GM18909 (cell line): ENCODE measurements at regions not wholly inside any gene's neighbourhood (a gene's known extent, or its start where the extent isn't known, plus 50 kb on each side); places are given as distances from the start of the nearest gene placed in this dataset.

Experiments used
- ATAC-seq: cut with Tn5 transposase; IDR thresholded peaks from one replicate; pipeline ENCODE4 v1.9.1; 2021; ENCODE audit warnings: mild to moderate bottlenecking; ENCODE audit not compliant: unreplicated experiment, poor library complexity

DNA sequence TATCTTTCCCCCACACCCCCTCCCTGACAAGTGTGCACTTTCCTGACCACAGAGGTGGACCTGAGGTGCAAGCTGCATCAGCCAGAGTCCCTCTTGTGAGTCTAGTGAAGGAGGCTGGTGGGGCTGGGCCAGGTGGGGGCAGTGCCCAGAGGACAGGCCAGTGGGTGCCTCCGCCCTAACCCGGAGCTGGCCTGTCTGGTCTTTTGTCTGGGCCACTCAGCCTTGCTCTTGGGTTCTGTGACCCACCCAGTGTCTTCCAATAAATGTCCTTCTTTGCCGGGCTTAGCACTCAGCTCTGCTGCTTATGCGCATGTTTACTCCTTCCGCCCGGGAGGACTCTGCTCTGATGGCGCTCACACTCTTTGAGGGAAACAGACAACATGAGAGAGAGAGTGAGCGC lies 526.2 kb downstream of the TBC1D22A start:
- no peak for ATAC-seq

DNA sequence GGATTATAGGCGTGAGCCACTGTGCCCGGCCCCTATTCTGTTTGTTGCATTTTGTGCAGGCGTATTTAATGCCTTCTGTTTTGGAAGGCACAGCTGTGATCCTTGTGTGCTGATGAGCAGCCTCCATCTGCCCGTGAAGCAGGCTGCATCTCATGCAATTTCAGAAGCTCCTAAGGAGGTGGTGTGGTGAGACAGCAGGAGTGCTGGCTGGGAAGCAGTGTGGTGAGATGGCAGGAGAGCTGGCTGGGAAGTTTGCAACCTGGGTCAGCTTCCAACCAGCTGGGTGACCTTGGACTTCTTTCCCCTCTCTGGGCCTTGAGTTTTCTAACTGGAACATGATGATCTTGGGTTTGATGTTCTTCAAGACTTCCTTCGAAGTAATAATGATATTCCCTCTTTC lies 525.1 kb downstream of the TBC1D22A start:
- no peak for ATAC-seq

DNA sequence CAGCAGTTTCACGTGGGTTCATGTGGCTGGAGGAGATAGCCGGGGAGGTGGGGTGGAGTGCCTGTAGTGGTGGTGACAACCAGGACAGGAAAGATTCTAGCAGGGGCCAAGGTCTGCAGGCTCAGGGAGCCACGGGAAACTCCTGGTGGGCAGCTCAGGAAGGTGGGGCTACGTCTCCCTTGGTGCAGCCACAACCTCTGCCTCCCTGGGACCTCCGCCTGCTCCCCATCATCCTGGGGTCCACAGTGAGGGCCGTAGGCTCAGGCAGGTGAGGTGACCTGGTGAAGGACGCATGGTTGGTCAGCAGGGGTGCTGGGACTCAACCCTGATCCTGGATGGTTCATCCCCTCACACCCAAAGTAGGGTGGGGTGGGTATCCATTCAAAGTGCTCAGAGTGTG lies 524.1 kb downstream of the TBC1D22A start:
- no peak for ATAC-seq

DNA sequence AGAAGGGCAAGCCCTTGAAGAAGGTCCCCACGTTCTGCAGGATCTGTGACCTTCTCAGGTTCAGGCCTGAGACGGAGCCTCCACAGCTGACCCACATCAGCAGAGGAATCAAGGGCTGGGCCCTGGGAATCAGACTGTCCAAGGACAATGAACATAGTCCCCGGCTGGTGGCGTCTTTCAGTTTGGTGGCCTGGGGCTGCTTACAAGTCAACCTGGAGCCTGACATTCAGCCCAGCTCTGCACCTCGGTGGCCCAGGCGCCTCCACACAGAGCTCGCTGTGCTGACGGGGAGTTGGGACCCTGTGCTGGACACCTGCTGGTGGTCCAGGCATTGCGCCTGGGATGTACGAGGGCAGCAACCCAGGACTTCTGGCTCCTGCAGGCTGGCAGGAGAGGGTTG lies 523.5 kb downstream of the TBC1D22A start:
- ATAC-seq = no peak

DNA sequence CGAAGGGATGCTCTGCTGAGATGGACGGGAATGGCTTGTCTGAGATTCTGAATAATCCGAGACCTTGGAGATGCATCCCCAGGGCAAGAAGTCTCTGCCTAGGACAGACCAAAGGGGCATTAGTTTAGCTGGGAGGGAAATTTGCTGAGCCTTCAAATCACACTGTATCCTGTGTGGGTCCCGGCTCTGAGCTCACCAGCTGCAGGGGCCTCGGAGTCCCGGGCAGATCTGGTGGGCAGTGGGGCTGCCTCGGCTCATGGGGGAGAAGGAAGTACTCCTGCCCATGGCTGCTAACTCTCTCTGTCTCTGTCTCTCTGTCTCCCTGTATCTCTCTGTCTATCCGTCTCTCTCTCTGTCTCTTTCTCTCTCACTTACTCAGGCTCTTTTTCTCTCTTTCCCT lies 522.4 kb downstream of the TBC1D22A start:
- no peak for ATAC-seq

DNA sequence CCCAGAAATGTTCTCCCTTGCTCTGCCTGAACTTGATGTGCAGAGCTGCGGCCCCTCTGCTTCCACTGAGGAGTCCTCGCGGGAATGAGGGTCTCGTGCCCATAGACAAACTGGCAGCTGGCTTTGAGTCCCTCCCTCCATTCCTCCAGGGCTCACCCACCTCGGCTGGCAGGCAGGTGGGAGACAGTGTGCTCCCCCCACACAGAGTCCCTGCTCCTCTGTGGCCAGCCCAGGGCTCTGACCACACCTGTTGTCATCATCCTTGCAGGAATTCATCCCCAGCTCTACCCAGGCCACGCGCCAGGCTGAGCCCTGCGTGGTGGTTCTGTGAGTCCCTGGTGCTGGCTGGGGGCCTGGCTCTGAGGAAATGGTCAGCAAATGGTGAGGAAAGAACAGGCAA lies 521.9 kb downstream of the TBC1D22A start:
- ATAC-seq = no peak

DNA sequence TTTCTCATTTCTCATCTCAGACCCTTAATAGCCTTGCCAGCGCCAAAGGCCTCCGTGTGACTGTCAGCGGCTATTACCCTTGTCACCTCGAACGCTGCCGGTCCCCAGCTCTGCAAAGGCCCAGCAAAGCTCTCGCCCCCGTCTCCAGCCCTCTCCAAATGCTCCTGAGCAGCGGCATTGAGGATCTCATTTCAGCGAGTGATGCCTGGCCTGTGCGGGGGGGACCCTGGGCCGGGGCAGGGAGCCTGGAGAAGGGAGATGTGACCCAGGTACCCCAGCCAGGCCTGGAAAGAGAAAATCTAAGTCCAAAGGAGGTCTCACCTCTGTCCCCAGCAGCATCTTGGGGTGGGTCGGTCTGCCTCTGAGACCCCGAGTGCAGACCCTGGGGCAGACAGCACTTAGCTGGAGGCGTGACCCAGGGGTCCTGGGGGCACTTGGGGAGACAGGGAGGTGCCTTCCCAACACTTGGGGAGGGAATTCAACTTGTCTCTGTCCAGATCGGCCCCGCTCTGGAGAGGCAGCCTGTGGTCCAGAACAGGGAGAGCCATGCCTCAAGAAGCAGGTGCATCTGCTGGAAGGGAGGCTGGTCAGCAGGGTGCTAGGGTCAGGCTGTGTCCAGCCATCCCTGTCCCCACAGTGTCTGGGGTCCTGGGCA lies 521.3 kb downstream of the TBC1D22A start:
- no peak for ATAC-seq

DNA sequence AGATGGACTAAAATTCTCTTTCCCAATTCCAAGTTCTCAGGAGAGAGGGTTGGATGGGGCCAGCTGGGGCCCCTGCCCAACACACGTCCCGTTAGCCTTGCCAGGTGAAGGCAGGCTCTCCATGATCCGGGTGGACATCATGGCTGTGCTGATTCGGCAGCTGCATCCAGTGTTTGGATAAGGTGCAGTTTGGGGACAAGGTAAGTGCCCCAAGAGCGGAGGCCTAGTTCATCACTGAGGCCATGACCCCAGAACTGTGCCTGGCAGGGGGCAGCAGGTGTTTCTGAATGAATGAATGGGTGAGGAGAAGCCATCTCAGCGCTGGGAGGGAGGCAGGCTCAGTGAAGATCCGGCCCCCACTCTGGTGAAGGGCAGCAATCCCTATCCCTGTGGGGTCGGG lies 520.4 kb downstream of the TBC1D22A start:
- no peak for ATAC-seq

DNA sequence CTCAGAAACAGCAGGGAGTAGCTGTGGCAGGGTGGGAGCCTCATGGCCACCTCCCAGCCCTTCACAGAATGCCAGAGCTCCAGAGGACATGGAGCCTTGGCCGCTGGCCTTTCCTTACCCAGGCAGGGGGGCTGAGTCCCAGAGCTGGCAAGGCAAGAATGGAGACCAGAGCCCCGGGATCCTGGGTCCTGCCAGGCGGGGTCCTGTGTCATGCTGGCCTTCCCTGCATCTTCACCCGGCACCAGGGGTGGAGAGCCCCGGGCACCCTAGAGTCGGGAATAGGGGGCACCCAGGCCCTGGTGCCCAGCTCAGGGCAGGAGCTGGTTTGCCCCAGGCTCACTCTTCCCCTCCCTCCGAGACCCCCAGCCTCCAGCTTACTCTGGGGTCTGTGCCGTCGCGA lies 519.9 kb downstream of the TBC1D22A start:
- ATAC-seq = no peak

DNA sequence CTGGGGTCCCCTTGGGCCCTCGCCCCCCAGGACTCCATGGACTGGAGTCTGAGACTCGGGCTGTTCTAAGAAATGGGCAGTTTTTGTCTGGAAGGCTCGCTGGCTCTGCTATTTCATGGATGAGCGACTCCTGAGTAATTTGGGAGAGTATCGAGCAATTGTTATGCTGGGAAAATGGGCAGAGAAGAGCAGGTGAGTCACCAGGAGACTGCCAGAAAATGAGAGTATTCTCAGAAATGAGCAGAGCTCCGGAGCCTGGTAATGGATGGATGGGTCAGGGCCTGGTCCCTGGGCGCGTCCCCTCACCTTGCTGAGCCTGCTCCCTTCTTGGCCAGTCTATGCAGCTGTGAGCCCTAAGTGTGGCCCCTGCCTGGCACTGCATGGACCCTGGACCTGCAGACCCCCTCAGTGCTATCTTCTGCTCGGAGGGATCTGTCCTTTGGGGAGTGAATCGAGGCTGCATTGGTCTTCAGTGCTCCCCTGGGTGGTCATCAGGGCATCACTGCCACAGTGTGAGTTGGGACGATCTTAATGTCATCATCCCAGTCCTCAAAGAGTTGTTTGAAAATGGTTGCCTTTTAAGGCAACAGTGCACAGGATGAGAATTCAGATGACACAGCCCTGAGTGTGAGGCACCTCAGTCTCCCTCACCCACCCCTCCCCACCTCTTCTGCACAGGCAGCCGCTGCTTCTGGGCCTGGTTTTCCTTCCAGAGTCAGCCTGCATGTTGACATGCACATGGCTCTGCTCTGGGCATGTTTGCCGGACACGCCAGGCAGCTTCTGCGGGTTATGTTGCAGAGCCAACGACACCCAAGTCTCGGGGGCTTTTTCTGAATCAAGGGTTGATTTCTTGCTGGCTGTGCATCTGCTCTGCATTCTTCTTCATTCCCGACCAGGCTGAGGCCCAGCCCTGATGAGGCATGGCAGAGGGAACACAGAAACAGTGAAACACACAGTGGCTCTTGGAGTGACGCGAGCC lies 519.0 kb downstream of the TBC1D22A start:
- no peak for ATAC-seq

DNA sequence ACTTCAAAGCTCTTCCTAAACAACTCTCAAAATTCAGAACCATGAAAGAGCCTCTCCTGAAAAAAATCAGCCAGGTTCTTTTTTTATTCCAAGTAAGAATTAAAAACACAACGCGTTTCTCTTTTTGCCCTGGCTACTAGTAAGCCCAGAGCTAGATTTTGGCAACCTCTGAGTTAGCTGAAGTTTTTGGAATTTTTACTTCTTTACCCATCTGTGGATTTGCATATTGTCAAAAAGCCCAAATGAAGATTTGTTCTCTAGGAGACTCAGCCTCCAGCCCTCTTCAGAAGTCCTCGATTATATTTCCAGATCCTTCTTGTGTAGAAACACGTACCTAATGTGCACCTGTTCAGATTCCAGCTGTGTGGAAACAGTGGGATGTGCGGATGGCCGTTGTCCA lies 517.9 kb downstream of the TBC1D22A start:
- ATAC-seq = no peak

DNA sequence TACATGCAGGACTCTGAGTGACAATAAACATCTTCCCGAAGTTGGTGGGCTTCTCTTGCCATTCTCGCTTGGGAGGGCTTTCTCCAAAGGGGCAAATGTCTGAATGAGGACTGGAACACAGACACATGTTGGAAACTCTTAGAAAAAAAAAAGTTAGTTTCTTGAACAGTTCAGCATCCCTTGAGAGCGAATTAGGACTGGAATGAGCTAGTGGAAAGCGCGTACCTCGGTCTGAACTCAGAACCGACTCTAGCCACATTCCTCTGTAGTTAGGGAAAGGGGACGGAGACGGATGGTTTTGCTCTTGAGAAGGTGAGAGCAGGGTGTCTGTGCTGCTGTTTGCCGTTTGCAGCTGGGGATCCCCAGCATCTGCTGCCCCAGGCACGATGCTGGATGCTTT lies 517.3 kb downstream of the TBC1D22A start:
- no peak for ATAC-seq

DNA sequence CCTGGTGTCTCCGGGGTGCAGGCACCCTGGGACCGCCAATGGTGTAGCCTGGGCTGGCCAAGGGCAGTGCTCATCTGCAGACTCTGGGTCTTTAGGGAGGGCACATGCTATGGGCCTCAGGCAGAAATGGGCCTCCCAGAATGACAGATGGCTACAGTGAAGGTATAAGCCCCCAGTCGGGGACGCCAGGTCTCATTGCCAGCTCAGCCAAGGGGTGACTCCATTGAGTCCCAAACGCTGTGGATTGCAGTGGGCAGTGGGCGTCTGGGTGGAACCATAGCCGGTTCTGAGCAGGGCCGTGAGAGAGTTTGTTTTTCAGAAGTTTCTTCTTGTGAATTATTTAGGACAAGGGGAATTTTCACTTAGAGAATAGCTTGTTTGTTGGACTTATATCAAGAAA lies 516.9 kb downstream of the TBC1D22A start:
- no peak for ATAC-seq

DNA sequence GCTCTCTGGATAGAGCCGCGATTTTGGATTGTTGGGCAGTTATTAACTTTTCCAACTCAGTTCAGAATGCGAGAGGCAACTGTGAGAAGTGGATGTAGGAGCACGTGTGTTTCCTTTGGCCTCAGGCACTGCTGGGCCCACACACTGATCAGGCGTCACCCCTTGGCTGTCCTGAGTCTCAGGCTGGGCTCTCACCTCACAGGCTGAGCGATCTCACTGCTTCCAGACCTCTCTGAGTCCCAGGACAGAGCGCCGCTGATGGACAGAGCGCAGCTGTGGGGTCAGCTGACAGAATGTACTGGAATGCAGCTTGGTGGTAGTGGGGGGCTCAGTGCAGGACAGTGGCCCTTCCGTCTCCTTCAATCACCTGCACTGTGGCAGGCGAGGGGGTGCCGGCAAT lies 516.2 kb downstream of the TBC1D22A start:
- no peak for ATAC-seq

DNA sequence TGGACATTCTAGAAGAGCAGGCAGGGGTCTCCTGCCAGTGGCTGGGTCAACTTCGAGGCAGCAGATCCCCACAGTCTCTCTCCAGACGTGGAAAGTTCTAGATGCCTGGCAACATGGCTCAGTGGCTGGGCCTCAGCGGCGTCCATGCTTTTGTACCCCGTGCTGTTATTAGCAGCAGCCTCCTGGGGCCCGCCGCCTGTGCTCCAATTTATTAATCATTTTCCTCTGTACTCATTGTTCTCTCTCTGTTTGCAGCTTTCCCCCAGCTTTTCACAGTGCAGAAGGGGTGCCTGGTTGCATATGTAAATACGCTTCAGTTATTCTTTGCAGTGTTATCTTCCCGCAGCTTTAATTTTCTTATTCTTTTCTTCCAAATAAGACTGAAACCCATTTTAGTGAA lies 515.1 kb downstream of the TBC1D22A start:
- ATAC-seq = no peak

DNA sequence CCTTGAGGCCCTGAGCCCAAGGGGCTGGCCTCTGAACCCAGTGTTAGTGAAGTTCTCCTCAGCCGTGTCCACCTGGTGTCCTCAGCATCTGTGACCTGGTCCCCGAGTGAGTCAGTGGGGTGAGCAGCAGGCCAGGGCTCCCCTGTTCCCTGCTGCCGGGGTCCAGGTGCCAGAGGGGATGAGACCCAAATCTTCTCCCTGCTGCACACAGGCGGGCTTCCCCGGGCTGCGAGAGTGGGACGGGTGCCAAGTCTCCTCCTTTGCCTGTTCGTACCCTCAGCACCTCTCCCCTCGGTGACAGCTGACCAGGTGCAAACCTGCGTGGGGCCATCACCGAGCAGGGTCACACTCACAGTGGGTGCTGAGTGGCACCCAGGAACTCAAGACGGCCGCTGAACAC lies 514.5 kb downstream of the TBC1D22A start:
- no peak for ATAC-seq

DNA sequence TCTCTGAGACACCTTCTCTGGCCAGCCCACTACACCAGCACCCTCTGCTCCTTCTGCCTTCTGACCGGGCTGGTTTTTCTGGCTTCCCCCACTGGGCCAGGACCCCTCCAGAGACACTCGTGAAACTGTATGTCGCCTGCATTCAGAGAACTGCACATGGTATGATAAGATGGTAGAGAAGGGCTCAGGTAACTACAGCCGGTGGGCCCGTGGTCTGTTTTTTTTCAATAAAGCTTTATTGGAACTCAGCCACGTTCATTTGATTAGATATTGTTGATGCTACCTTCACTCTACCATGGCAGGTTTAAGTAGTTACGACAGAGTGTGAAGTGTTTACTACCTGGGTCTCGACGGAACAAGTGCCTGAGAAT lies 514.0 kb downstream of the TBC1D22A start:
- no peak for ATAC-seq

DNA sequence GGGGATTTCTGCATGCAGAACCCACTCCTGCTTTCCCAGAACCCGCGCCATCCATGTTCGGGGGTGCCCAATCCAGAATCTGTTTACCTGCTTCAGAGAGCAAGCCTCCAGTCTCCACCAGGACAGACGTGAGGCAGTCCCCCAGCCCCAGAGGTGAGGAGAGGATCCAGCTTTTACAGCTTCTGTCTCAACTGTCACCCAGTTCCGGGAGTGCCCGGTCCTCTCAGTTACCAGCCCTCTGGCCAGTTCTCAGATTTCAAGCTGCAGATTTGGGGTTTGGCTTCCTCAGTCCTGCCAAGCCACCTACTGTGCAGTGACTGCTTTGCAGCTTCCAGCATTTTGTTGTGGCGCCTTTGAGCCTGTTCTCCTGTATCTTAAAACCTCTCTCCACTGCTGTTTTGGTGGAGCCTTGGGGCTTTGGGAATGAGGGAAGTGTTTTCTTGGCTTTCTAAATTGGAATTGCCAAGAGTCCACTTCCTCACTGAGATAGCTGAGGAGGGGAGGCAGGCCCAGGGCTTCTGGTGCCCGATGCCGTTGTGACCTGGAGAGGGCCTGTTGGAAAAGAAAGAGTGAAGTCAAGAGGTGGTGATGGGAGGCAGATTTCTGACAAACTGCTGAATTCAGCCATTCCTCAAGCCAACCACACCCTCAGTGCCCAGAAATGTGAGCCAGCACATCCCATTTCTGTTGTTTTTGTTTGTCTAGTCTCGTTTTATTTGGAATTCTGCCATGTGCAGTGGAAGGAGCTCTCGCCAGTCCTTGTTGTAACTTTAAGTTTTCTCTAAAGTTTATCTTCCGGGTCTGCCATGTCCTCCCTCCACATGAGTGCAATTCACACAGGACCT lies 513.4 kb downstream of the TBC1D22A start:
- no peak for ATAC-seq

DNA sequence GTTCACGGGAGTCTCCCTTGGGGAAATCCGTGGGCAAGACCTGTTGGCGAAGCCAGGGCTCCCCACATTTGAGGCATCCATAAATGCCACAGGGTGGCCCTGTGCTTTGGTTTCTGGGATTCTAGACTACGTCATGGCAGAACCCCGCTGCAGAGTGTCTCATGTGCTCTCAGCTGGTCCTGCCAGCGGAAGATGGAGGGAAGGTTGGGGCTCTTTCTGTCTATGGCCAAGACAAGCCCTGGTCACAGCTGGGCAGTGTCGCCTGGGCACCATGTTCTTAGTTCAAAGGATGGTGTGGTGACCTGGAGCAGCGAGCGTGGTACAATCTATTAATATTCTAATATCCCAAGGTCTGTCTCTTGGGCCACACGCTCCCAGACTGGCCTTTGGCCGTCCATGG lies 511.7 kb downstream of the TBC1D22A start:
- ATAC-seq = no peak

DNA sequence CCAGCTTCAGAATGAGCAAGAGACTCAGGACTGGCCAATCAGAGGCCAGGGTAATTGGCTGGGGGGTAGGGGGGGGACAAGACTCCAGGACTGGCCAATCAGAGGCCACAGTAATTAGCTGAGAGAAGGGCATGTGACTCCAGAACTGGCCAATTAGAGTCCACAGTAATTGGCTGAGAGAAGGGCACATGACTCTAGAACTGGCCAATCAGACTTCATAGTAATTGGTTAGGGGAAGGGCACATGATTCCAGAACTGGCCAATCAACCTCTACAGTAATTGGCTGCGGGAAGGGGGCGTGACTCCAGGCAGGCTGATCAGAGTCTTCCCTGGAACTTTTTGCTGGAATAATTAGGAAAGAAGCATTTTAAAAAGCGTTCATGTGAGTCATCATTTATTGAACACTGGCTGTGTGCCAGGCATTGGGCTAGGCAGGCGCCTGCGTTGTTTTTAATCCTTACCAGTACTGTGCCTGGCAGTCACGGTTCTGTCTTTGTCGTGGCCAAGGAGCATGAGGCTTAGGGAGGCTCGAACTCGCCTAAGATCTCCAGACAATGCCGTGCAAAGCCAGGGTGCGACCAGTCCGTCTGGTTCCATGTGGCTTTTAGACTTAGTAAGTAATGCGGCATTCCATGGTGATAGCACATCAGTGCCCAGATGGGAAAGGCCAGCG lies 508.1 kb downstream of the TBC1D22A start:
- no peak for ATAC-seq
